Dedifferentiated amniotic fluid mesenchymal stem cell (primary cell): ENCODE measurements at regions not wholly inside any gene's neighbourhood (a gene's known extent, or its start where the extent isn't known, plus 50 kb on each side); places are given as distances from the start of the nearest gene placed in this dataset.
"Not testable (repeated sequence)": the region's sequence is repeated elsewhere in the genome, so short reads cannot be mapped to it uniquely, and the experiment has no call there.

ENCODE experiments used
- DNase-seq: peaks from one replicate; pipeline ENCODE4 v3.0.0-alpha.2; 2016; ENCODE audit errors: extremely low spot score

DNA sequence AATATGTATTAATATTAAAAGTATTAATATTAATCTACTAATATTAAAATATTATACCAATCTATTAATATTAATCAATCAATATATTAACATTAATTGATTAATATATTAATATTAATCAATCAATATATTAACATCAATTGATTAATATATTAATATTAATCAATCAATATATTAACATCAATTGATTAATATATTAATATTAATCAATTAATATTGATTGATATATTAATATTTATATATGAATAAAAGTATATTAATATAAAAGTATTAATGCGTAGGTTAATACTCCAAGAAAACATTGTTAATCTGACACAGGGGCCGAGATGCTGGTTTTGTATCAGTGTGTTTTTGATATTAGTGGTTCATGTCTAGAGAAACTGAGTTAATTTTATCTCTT is 1430.1 kb upstream of the SEL1L start:
- DNase-seq, result no peak

DNA sequence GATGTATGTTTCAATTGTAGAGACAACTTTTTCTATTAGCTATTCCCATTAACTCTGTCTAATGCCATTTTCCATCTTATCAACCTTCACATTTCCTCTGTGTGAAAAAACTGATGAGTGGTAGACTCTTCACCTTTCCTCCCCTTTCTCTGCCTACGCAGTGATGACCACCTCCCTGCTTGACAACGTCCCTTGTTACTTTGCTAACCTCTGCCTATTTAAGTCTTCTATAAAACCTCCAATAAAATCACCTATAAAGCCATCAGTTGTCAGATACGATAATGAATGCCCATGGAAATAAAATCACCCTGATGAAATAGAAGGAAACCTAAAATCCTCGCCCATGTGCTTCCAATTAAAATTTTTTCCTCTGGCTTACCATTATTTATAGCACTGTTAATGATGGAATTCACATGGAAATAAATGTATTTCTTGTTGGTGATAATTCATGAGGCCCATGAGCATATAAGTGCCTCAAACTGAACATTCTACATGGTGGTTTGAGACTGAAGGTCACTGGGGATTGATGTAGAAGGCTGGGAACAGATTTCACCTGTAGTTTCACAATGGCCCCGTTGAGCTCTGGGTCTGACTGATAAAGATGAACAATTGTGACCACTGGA is 1454.0 kb upstream of the SEL1L start:
- DNase-seq, result no peak

DNA sequence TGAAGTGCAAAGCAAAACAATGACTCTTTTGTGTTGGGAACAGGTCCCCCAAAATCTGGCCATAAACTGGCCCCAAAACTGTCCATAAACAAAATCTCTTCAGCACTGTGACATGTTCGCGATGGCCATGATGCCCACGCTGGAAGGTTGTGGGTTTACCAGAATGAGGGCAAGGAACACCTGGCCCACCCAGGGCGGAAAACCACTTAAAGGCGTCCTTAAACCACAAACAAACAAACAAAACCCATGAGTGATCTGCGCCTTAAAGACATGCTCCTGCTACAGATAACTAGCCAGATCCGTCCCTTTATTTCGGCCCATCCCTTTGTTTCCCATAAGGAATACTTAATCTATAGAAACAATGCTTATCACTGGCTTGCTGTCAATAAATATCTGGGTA is 1460.9 kb upstream of the SEL1L start:
- not testable (repeated sequence) for DNase-seq

DNA sequence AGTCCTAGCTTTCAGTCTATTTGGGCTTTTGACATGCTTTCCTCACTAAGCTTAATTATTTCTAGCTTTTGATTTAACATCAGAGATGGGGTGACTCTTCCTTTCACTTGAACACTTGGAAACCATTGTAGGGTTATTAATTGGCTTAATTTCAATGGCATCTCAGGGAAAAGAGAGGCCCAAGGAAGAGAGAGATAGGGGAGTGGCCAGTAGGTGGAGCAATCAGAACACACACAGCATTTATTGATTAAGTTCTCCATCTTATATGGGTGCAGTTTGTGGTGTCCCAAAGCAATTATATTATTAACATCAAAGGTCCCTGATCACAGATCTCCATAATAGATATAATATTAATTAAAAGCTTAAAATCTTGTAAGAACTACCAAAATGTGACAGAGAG is 1466.1 kb upstream of the SEL1L start:
- no peak for DNase-seq

DNA sequence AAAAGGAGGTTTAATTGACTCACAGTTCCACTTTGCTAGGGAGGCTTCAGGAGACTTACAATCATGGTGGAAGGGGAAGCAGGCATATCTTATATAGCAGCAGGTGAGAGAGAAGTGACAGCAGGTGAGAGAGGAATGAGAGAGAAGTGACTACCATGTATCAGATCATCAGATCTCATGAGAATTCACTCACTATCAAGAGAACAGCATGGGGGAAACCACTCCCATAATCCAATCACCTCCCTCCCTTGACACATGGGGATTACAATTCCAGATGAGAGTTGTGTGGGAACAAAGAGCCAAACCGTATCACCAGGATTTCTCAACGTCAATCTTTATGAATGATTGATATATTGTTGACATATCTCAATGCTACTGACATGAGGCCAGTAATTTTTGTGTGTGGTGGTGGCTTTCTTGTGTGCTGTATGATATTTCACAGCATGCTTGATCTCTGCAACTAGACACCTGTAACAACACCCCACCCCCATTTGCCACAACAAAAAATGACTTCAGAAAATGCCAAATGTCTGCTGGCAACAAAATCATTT is 1470.9 kb upstream of the SEL1L start:
- no peak for DNase-seq

DNA sequence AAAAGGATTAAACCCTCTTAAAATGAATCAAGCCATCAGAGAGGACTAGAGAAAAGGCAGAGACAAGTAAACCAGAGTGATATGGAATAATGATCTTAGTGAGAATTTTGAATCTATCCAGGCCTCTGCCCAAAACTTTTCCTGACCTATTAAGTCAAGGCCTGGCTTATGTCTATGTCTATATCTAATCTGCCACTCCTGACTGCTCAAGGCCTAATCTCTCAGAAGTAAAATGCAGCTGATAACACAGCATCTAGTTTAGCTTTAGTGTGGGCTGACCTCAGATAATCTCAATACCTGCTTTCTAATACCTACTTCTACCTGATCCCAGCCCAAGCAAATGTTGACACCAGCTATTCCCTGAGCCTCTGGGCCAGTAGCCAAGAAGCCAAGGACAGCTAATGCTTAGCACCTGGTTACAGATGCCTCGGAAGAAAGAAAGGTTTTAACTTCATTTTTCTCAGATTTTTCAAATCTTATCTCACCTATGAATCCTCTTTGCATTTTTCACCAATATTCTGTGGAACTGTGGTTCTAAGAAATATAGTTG is 1472.5 kb upstream of the SEL1L start:
- DNase-seq, result no peak

DNA sequence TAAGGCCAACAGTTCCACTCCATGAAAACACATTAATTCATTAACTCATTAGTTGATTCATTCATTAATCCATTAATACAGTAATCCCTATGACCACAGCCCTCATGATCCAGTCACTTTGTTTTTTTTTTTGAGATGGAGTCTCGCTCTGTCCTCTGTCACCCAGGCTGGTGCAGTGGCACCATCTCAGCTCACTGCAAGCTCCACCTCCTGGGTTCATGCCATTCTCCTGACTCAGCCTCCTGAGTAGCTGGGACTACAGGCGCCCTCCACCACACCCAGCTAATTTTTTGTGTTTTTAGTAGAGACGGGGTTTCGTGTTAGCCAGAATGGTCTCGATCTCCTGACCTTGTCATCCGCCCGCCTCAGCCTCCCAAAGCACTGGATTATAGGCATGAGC is 1473.4 kb upstream of the SEL1L start:
- not testable (repeated sequence) for DNase-seq

DNA sequence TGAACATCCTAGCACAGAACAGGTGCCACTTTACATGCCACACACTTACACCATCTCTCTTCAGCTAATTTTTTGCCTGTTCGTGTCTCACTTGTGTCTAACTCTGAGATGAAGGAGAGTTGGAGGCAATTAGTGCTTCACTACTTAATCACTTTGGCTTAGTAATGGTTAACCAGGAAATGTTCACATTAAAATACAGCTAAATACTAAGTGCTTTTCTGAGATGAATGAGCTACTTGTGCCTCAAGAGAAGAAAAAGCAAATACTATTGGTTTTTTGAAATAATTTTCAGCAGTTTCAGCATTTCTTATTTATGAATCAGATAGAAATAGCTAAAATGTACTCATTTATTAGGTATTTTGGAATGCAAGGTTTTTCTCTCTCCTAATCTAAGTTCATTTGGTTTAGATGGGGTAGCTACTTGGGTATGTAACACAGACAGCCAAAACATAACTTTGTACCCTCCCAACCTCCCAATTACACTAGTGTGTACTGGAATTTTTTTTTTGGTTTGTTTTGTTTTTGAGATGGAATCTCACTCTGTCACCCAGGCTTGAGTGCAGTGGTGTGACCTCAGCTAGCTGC is 1474.1 kb upstream of the SEL1L start:
- no peak for DNase-seq

DNA sequence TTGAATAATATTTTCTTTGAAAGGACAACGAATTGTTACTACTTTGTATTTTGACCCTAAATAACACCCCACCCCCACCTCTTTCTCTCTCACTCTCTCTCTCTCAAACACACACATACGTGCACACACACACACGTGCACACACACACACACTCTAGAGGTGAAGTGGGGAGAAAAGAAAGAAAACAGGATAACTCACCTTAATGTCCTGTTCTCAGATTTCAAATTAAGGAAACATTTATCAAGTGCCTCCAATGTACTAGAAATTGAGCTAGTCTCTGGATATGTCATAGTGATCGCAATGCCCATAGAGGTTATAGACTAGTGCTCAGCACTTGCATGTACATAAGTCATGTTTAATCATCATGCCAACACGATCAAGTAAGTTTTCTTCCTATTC is 1483.6 kb upstream of the SEL1L start:
- DNase-seq, result no peak

DNA sequence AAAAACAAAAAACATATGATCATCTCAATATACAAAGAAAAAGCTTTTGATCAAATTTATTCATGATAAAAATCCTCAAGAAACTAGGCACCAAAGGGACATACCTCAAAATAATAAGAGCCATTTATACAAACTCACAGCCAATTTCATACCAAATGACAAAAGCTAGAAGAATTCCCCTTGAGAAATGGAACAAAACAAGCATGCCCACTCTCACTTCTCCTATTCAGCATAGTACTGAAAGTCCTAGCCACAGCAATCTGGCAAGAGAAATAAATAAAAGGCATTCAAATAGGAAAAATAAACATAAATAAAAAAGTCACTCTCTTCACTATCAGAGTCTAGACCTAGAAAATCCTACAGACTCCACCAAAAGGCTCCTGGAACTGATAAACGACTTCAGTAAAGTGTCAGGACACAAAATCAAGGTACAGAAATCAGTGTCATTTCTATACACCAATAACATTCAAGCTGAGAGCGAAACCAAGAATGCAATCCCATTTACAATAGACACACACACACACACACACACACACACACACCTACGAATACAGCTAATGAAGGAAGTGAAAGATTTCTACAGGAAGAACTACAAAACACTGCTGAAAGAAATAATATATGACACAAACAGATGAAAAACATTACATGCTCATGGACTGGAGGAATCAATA is 1486.2 kb upstream of the SEL1L start:
- DNase-seq, result no peak

DNA sequence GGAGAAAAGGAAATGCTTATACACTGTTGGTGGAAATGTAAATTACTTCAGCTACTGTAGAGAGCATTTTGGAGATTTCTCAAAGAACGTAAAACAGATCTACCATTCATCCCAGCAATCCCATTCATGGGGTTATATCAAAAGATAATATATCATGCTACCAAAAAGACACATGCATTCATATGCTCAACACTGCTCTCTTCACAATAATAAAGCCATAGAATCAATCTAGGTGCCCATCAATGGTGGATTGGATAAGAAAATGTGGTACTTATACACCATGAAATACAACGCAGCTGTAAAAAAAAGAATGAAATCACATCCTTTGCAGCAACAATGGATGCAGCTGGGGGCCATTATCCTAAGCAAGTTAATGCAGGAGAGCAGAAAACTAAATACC is 1487.7 kb upstream of the SEL1L start:
- no peak for DNase-seq

DNA sequence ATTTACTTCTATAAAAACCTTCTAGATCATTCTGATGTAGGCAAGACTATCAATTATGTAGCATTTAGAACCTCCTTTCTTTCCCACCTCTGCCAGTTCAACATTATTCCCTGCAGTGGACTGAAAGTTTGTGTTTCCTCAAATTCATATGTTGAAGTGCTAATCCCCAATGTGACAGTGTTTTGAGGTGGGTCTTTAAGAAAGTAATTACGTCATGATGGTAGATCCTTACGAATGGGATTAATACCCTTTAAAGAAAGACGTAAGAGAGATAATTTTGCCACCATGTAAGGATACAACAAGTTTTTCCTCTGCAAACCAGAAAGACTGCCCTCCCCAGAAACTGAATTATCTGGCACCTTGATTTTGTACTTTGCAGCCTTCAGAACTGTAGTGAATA is 1489.7 kb upstream of the SEL1L start:
- DNase-seq, result no peak

DNA sequence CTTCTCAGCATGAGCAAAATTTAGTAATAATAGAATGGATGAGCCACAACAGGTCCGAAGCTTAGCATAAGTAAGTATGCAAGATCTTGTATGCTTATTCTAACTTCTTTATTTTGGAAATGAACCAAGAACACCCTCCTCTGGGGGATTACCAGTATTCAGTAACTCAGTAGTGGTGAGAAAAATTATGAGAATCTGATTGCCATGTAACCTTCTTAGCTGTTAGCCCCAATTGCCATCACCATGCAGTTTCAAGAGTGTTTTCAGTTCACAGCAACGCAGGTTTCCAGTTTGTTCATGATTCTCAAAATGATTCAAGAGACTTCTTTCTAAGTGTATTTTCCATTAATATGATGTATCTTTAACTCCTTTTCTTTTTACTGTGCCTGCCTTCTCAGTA is 1507.6 kb upstream of the SEL1L start:
- no peak for DNase-seq

DNA sequence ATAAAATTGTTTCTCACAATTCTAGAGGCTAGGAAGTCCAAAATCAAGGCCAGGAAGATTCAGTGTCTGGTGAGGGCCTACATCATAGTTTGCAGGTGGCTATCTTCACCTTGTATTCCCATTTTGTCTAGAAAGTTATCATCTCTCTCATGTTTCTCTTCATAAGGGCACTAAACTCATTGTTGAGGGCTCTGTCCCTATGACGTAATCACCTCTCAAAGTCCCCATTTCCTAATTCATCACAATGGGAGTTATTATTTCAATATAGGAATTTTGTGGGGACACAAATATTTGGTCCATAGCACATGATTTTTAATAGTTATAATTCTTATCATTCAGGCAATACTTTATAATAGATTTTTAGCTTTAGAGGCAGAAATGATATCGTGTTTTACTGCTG is 1509.2 kb upstream of the SEL1L start:
- DNase-seq, result no peak

DNA sequence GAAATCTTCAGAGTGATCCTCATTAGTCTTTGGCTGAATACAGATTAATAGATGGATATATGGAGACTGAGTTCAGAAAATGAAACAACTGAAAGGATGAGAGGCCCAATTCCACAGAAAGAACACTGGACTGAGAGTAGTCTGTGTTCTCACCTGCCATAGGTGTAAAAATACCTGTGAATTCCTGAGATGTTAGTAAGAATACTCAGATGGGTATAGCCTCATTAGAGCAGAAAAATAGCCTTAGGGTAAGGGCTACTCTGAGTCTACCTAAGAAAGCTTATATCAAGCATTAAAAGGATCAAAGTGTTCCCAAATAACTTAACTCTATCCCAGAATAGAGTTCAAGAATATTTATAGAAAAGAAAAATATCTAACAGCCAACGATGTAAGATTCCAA is 1510.3 kb upstream of the SEL1L start:
- no peak for DNase-seq

DNA sequence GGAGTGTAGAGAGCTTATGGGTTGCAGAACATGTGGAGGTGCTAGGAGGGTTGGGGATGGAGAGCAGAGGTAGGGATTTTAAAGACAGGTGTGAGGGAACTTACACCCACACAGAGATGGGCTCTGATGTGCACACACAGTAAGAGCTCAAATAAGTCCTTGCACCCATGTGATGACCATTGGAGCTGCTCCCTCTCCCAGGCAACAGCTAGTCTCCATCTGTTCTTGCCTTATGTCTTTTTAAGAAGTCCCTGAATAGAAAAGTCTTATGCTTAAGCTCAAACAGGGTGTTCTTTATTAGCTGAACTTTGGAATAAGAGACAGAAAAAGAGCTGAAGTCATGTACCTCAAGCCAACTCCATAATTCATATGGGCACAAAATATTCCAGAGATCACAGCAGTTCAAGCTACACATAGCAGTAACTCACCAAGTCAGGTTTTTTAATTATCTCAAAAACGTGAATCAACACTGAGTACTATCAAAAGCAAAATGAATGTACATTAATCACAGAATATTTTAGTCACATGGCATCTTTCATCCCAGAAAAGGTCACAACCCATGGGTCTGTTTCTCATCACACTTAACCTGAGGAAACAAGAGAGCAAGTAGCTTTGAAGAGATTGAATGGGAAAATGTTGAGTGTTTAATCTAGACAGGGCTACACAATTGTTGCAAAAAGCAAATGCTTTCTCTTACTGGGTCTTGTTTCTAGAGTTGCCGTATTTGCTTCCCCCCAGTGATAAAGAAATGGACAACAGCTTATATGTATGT is 1513.6 kb upstream of the SEL1L start:
- no peak for DNase-seq

DNA sequence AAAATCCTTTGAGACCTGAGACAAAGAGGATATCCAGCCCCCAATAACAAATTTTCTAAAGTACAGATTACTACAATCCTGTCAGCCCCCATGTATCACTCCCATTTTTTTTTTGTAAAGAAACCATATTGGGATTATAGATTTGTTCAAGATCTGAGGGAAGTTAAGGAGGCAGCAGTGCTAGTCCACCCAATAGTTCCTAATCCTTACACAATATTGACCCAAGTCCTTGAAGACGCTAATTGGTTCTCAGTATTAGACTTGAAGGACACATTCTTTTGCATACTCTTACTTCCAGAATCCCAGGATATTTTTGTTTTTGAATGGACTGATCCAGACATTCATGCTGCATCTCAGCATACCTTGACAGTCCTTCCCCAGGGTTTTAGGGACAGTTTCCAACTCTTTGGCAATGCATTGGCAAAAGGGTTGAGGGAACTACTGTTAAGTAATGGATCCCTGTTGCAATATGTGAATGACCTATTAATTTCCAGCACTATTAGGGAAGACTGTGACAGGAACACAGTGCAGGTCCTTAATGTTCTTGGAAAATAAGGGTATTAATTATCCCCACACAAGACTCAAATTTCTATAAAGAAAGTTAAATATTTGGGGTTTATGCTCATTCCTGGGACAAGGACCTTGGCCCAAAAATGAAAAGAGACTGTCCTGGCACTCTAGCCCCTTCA is 1519.5 kb upstream of the SEL1L start:
- DNase-seq, result no peak

DNA sequence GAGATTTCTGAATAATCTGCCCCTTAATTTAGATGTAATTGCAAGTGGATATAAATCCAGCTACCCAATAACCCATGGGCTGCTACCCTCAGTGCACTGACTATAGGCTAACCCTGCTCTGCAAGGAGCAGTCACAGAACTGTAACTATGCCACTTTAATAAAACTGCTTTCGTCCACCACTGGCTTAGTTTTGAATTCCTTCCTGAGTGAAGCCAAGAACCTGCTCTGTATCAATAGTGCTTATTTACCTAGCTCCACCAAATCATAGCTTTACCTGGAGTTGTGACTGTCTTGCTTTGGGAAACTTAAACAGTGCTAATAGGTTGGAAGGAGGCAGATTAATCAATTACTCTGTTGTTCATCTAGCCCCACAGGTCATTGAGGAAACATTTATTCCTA is 1524.4 kb upstream of the SEL1L start:
- no peak for DNase-seq

DNA sequence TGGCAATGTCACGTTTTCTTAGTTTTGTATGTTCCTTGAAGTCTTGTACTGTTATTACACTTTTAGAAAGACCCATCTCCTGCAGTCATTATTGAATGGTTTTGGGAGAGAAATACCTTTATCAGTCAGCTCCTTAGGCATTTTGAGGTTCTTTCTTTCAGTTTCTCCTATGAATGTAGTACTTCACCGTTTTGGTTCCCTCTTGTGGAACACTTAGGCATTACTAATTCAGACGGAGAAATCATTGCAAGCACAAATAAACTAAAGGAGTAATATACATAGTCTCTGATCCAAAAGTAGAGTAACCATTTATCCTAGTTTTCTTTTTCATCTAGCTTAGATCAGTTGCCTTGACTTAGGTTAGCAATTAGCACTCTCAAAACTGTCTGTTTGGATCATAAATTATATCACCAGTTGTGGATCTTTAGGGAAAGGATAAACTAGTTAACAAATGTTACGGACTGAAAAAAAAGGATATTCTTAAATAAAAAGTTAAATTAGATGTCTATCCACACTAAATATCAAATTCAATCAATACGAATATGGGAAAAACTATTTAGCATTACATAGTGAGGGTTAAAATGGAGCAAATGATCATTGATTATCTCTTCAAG is 1538.3 kb upstream of the SEL1L start:
- DNase-seq, result no peak

DNA sequence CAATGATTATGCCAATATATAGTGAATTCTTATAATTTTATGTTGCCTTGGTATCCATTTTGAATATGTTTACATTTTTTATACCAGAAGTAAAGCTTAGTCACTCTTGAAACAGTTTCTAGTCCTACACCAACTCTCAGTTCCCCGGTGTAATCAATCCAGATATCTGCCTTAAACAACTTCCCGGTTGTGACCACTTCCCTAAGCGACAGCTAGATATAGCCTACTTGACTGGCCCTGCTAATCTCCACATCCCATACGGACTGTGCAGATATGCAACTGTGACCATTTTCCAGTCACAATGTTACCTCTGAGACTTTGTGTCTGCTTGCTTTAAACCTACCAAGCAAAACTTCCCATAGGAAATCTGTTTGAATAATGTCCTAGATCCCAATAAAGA is 1551.5 kb upstream of the SEL1L start:
- no peak for DNase-seq

DNA sequence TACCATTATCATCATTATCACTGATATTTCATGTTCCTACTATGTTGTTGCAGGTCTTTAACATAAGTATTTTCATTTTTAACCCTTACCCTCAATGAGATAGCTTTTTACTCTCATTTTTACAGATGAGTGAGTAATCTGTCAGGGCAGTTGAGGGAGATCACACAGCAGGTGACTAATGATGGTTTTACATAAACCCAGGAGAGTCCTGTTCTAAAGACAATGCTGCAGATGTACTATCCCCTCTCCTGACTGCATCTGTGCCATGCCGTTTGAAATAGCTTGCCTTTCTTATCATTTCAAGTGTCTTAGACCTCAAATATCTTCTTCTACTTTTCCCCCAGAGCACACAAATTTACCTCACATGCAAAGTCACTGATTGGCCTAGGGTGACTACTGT is 1552.1 kb upstream of the SEL1L start:
- DNase-seq, result no peak
